ENCODE measurements at regions not wholly inside any gene's neighbourhood (a gene's known extent, or its start where the extent isn't known, plus 50 kb on each side); places are given as distances from the start of the nearest gene placed in this dataset.

- H3K27me3 ChIP-seq (ENCODE audit: insufficient read depth, low read length): no peaks in the 10 kb centered on the region
- H3K4me3 ChIP-seq (ENCODE audit: low read length): no peak overlapping the region
- no peaks in the 10 kb centered on the region for H3K4me1 ChIP-seq (ENCODE audit: insufficient read depth, low read length)
- H3K36me3 ChIP-seq (ENCODE audit: insufficient read depth, low read depth, low read length): no peaks in the 10 kb centered on the region
- no peak overlapping the region for H3K27ac ChIP-seq (ENCODE audit: low read length)
- H3K9ac ChIP-seq (ENCODE audit: low read depth, low read length): no peak overlapping the region
- no peaks in the 10 kb centered on the region for H3K9me3 ChIP-seq (ENCODE audit: insufficient read depth, low read depth, low read length)
These were observed 156.5 kb downstream of the COL6A3 start for GRCh38 chr2:237257471-237257951.

- no peaks in the 10 kb centered on the region for H3K4me1 ChIP-seq (ENCODE audit: insufficient read depth, low read length)
These were observed 155.8 kb downstream of the COL6A3 start for GRCh38 chr2:237258116-237258515.

GRCh38 chr2:237258615-237259014, 155.3 kb downstream of the COL6A3 start:
- Histone ChIP-seq H3K27ac (ENCODE audit: low read length) (no peak overlapping the region), H3K9ac (ENCODE audit: low read depth, low read length) (no peak overlapping the region), H3K27me3 (ENCODE audit: insufficient read depth, low read length) (no peaks in the 10 kb centered on the region), H3K36me3 (ENCODE audit: insufficient read depth, low read depth, low read length) (no peaks in the 10 kb centered on the region), H3K4me1 (ENCODE audit: insufficient read depth, low read length) (no peaks in the 10 kb centered on the region), H3K4me3 (ENCODE audit: low read length) (no peak overlapping the region), H3K9me3 (ENCODE audit: insufficient read depth, low read depth, low read length) (no peaks in the 10 kb centered on the region)

More at GRCh38 chr2:237258116-237258515, 155.8 kb downstream of the COL6A3 start:
- H3K9me3 ChIP-seq (ENCODE audit: insufficient read depth, low read depth, low read length): no peaks in the 10 kb centered on the region
- no peak overlapping the region for H3K4me3 ChIP-seq (ENCODE audit: low read length)
- no peak overlapping the region for H3K9ac ChIP-seq (ENCODE audit: low read depth, low read length)
- H3K36me3 ChIP-seq (ENCODE audit: insufficient read depth, low read depth, low read length): no peaks in the 10 kb centered on the region
- H3K27ac ChIP-seq (ENCODE audit: low read length): no peak overlapping the region
- no peaks in the 10 kb centered on the region for H3K27me3 ChIP-seq (ENCODE audit: insufficient read depth, low read length)

- Histone ChIP-seq H3K27ac (ENCODE audit: low read length) (no peak overlapping the region), H3K36me3 (ENCODE audit: insufficient read depth, low read depth, low read length) (no peaks in the 10 kb centered on the region), H3K9me3 (ENCODE audit: insufficient read depth, low read depth, low read length) (no peaks in the 10 kb centered on the region), H3K4me3 (ENCODE audit: low read length) (no peak overlapping the region), H3K9ac (ENCODE audit: low read depth, low read length) (no peak overlapping the region), H3K27me3 (ENCODE audit: insufficient read depth, low read length) (no peaks in the 10 kb centered on the region), H3K4me1 (ENCODE audit: insufficient read depth, low read length) (no peaks in the 10 kb centered on the region)
These were observed 154.8 kb downstream of the COL6A3 start for GRCh38 chr2:237259201-237259600.

- H3K27me3 ChIP-seq (ENCODE audit: insufficient read depth, low read length): no peaks in the 10 kb centered on the region
- H3K4me1 ChIP-seq (ENCODE audit: insufficient read depth, low read length): no peaks in the 10 kb centered on the region
- H3K36me3 ChIP-seq (ENCODE audit: insufficient read depth, low read depth, low read length): no peaks in the 10 kb centered on the region
- no peak overlapping the region for H3K9ac ChIP-seq (ENCODE audit: low read depth, low read length)
- no peak overlapping the region for H3K27ac ChIP-seq (ENCODE audit: low read length)
- no peaks in the 10 kb centered on the region for H3K9me3 ChIP-seq (ENCODE audit: insufficient read depth, low read depth, low read length)
- no peak overlapping the region for H3K4me3 ChIP-seq (ENCODE audit: low read length)
These were observed 153.8 kb downstream of the COL6A3 start for GRCh38 chr2:237260039-237260620.

- no peak overlapping the region for H3K27ac ChIP-seq (ENCODE audit: low read length)
These were observed 153.3 kb downstream of the COL6A3 start for GRCh38 chr2:237260686-237261085.

GRCh38 chr2:237261327-237261726, 152.6 kb downstream of the COL6A3 start:
- Histone ChIP-seq H3K4me1 (ENCODE audit: insufficient read depth, low read length) (no peaks in the 10 kb centered on the region), H3K9me3 (ENCODE audit: insufficient read depth, low read depth, low read length) (no peaks in the 10 kb centered on the region), H3K27ac (ENCODE audit: low read length) (no peak overlapping the region), H3K36me3 (ENCODE audit: insufficient read depth, low read depth, low read length) (no peaks in the 10 kb centered on the region), H3K4me3 (ENCODE audit: low read length) (no peak overlapping the region), H3K27me3 (ENCODE audit: insufficient read depth, low read length) (no peaks in the 10 kb centered on the region), H3K9ac (ENCODE audit: low read depth, low read length) (no peak overlapping the region)

More at GRCh38 chr2:237260686-237261085, 153.3 kb downstream of the COL6A3 start:
- H3K4me3 ChIP-seq (ENCODE audit: low read length): no peak overlapping the region
- no peaks in the 10 kb centered on the region for H3K27me3 ChIP-seq (ENCODE audit: insufficient read depth, low read length)
- no peaks in the 10 kb centered on the region for H3K4me1 ChIP-seq (ENCODE audit: insufficient read depth, low read length)
- H3K9ac ChIP-seq (ENCODE audit: low read depth, low read length): no peak overlapping the region
- no peaks in the 10 kb centered on the region for H3K9me3 ChIP-seq (ENCODE audit: insufficient read depth, low read depth, low read length)
- H3K36me3 ChIP-seq (ENCODE audit: insufficient read depth, low read depth, low read length): no peaks in the 10 kb centered on the region

- H3K27ac ChIP-seq (ENCODE audit: low read length): no peak overlapping the region
- no peaks in the 10 kb centered on the region for H3K27me3 ChIP-seq (ENCODE audit: insufficient read depth, low read length)
- H3K4me3 ChIP-seq (ENCODE audit: low read length): no peak overlapping the region
- no peaks in the 10 kb centered on the region for H3K9me3 ChIP-seq (ENCODE audit: insufficient read depth, low read depth, low read length)
- no peaks in the 10 kb centered on the region for H3K4me1 ChIP-seq (ENCODE audit: insufficient read depth, low read length)
- H3K36me3 ChIP-seq (ENCODE audit: insufficient read depth, low read depth, low read length): no peaks in the 10 kb centered on the region
- H3K9ac ChIP-seq (ENCODE audit: low read depth, low read length): no peak overlapping the region
These were observed 150.9 kb downstream of the COL6A3 start for GRCh38 chr2:237262838-237263771.

GRCh38 chr2:237264480-237265219, 149.3 kb downstream of the COL6A3 start:
- no peak overlapping the region for H3K9ac ChIP-seq (ENCODE audit: low read depth, low read length)
- H3K9me3 ChIP-seq (ENCODE audit: insufficient read depth, low read depth, low read length): no peaks in the 10 kb centered on the region
- H3K27me3 ChIP-seq (ENCODE audit: insufficient read depth, low read length): no peaks in the 10 kb centered on the region
- H3K4me1 ChIP-seq (ENCODE audit: insufficient read depth, low read length): no peaks in the 10 kb centered on the region
- H3K36me3 ChIP-seq (ENCODE audit: insufficient read depth, low read depth, low read length): no peaks in the 10 kb centered on the region
- H3K27ac ChIP-seq (ENCODE audit: low read length): no peak overlapping the region
- no peak overlapping the region for H3K4me3 ChIP-seq (ENCODE audit: low read length)

GRCh38 chr2:237268004-237268708, 145.8 kb downstream of the COL6A3 start:
- H3K27ac ChIP-seq (ENCODE audit: low read length): no peak overlapping the region

More at GRCh38 chr2:237268004-237268708, 145.8 kb downstream of the COL6A3 start:
- Histone ChIP-seq H3K36me3 (ENCODE audit: insufficient read depth, low read depth, low read length) (no peaks in the 10 kb centered on the region), H3K9me3 (ENCODE audit: insufficient read depth, low read depth, low read length) (no peaks in the 10 kb centered on the region), H3K4me1 (ENCODE audit: insufficient read depth, low read length) (no peaks in the 10 kb centered on the region), H3K4me3 (ENCODE audit: low read length) (no peak overlapping the region), H3K9ac (ENCODE audit: low read depth, low read length) (no peak overlapping the region), H3K27me3 (ENCODE audit: insufficient read depth, low read length) (no peaks in the 10 kb centered on the region)

Measured in iPS-20b (cell line).